IMR-90 (cell line): ENCODE measurements at regions not wholly inside any gene's neighbourhood (a gene's known extent, or its start where the extent isn't known, plus 50 kb on each side); places are given as distances from the start of the nearest gene placed in this dataset.

Source experiments
- ATAC-seq: fragments of 200-7000 bp; cut with Tn5 transposase; 2 replicates; pipeline ENCODE4 v1.9.1; 2020; ENCODE audit warnings: low read depth, mild to moderate bottlenecking, moderate library complexity
- BruUV-seq: library from RNA; stranded (reverse); fragments of 400-500 nt; replicated peaks from 2 replicates; lab custom pipeline; 2021; lab: Mats Ljungman, UMichigan
- CTCF ChIA-PET: fragments of 300-600 bp; formaldehyde crosslinking; extraction: SDS; loops from one replicate; lab custom pipeline; 2021; ENCODE audit warnings: antibody characterized with exemption; lab: Yijun Ruan, JAX
- POLR2A ChIA-PET: fragments of 300-600 bp; sonication (Branson Sonifier 250); formaldehyde crosslinking; loops from one replicate; lab custom pipeline; 2022; ENCODE audit warnings: antibody characterized with exemption; ENCODE audit not compliant: unreplicated experiment; lab: Charles Lee
- DNase-seq: peaks from one replicate; pipeline ENCODE4 v3.0.0; 2013
- H2AFZ ChIP-seq: replicated peaks from 2 replicates; pipeline ENCODE3; 2013; ENCODE audit warnings: low read length, mild to moderate bottlenecking; ENCODE audit not compliant: poor library complexity
- H2AK5ac ChIP-seq: 2 replicates; pipeline ENCODE4 v1.6.1; 2013; ENCODE audit warnings: low read depth, low read length, inconsistent platforms
- H2AK9ac ChIP-seq: replicated peaks from 2 replicates; pipeline ENCODE3; 2013; ENCODE audit warnings: mild to moderate bottlenecking, low read depth, low read length, moderate library complexity; ENCODE audit not compliant: poor library complexity
- H2BK120ac ChIP-seq: 2 replicates; pipeline ENCODE4 v1.6.1; 2013; ENCODE audit warnings: low read depth, low read length, inconsistent platforms
- H2BK15ac ChIP-seq: 3 replicates; pipeline ENCODE4 v1.6.1; 2013; ENCODE audit warnings: low read depth, low read length, inconsistent platforms
- H2BK20ac ChIP-seq: 2 replicates; pipeline ENCODE4 v1.6.1; 2013; ENCODE audit warnings: low read depth, mild to moderate bottlenecking, inconsistent platforms, low read length, moderate library complexity
- H2BK5ac ChIP-seq: 2 replicates; pipeline ENCODE4 v1.6.1; 2013; ENCODE audit warnings: mild to moderate bottlenecking, low read depth, low read length, inconsistent platforms; ENCODE audit not compliant: poor library complexity, severe bottlenecking
- H3K14ac ChIP-seq: replicated peaks from 2 replicates; pipeline ENCODE4 v1.6.1; 2013; ENCODE audit warnings: low read depth, low read length, inconsistent platforms
- H3K18ac ChIP-seq: 2 replicates; pipeline ENCODE4 v1.6.1; 2013; ENCODE audit warnings: low read depth, low read length, control low read depth
- H3K23ac ChIP-seq: 2 replicates; pipeline ENCODE4 v1.6.1; 2013; ENCODE audit warnings: low read depth, low read length, inconsistent platforms
- H3K27ac ChIP-seq: 2 replicates; pipeline ENCODE4 v1.5.1; 2013; ENCODE audit warnings: mild to moderate bottlenecking, control low read depth, low read length; ENCODE audit not compliant: insufficient read depth
- H3K27me3 ChIP-seq: 2 replicates; pipeline ENCODE4 v1.6.1; 2013; ENCODE audit warnings: low read length; ENCODE audit not compliant: control insufficient read depth, insufficient read depth
- H3K36me3 ChIP-seq: 2 replicates; pipeline ENCODE4 v1.6.1; 2013; ENCODE audit warnings: low read length, mixed read lengths; ENCODE audit not compliant: control insufficient read depth, insufficient read depth
- H3K4ac ChIP-seq: 2 replicates; pipeline ENCODE4 v1.6.1; 2013; ENCODE audit warnings: low read depth, low read length, inconsistent platforms
- H3K4me1 ChIP-seq: 2 replicates; pipeline ENCODE4 v1.6.1; 2013; ENCODE audit warnings: low read length, mixed read lengths; ENCODE audit not compliant: control insufficient read depth, insufficient read depth
- H3K4me2 ChIP-seq: 2 replicates; pipeline ENCODE4 v1.6.1; 2013; ENCODE audit warnings: low read depth, mild to moderate bottlenecking, control low read depth, low read length, moderate library complexity
- H3K4me3 ChIP-seq: 2 replicates; pipeline ENCODE4 v1.5.1; 2013; ENCODE audit warnings: low read depth, mild to moderate bottlenecking, control low read depth, low read length, moderate library complexity; ENCODE audit not compliant: insufficient read depth
- H3K56ac ChIP-seq: 2 replicates; pipeline ENCODE4 v1.6.1; 2013; ENCODE audit warnings: low read length, inconsistent platforms; ENCODE audit not compliant: insufficient read depth; ENCODE audit errors: extremely low read depth
- H3K79me1 ChIP-seq, 2 experiments: 2 replicates each; pipeline ENCODE4 v1.6.1; 2013; ENCODE audit warnings: low read length in 2 of 2, inconsistent platforms in 1 of 2, low read depth in 1 of 2
- H3K9ac ChIP-seq: 2 replicates; pipeline ENCODE4 v1.6.1; 2013; ENCODE audit warnings: low read depth, low read length, control low read depth
- H3K9me1 ChIP-seq: 2 replicates; pipeline ENCODE4 v1.6.1; 2013; ENCODE audit warnings: low read length, inconsistent platforms; ENCODE audit not compliant: insufficient read depth
- H3K9me3 ChIP-seq: 2 replicates; pipeline ENCODE4 v1.6.1; 2013; ENCODE audit warnings: low read length; ENCODE audit not compliant: control insufficient read depth, insufficient read depth
- H4K20me1 ChIP-seq: 2 replicates; pipeline ENCODE4 v1.6.1; 2013; ENCODE audit warnings: low read length, inconsistent platforms; ENCODE audit not compliant: insufficient read depth
- H4K5ac ChIP-seq: 2 replicates; pipeline ENCODE4 v1.6.1; 2013; ENCODE audit warnings: mild to moderate bottlenecking, low read depth, low read length, control low read depth
- H4K8ac ChIP-seq, 2 experiments: 2 replicates each; pipeline ENCODE4 v1.6.1; 2013; ENCODE audit warnings: low read depth in 2 of 2, low read length in 2 of 2, control low read depth in 1 of 2, inconsistent platforms in 1 of 2
- H4K91ac ChIP-seq: 2 replicates; pipeline ENCODE4 v1.6.1; 2013; ENCODE audit warnings: low read depth, low read length, inconsistent platforms; ENCODE audit not compliant: insufficient read depth
- CEBPB ChIP-seq: IDR thresholded peaks from 2 replicates; pipeline ENCODE4 v1.6.1; 2012; ENCODE audit warnings: low read depth, low read length, improper control_type of control experiment
- CTCF ChIP-seq: conservative IDR thresholded peaks from 2 replicates; pipeline ENCODE4 v1.5.1; 2012; ENCODE audit warnings: mild to moderate bottlenecking, low read depth, low read length, improper control_type of control experiment
- MXI1 ChIP-seq: IDR thresholded peaks from 2 replicates; pipeline ENCODE4 v1.6.1; 2012; ENCODE audit warnings: low read depth, mild to moderate bottlenecking, low read length, moderate library complexity, borderline replicate concordance
- SMC3 ChIP-seq: fragments of 150-350 bp; IDR thresholded peaks from 2 replicates; pipeline ENCODE4 v1.6.1; 2016; ENCODE audit warnings: low read depth, mild to moderate bottlenecking, antibody characterized with exemption, low read length, moderate library complexity
- WGBS, 2 experiments: methylation state at CpG; one replicate each; pipeline versions ENCODE4 v1.1.5 to v1.1.7; 2013; ENCODE audit warnings: missing lambda C conversion rate in 2 of 2; ENCODE audit not compliant: insufficient read length in 1 of 2; ENCODE audit errors: extremely low coverage in 2 of 2; 5-methylcytosine and 5-hydroxymethylcytosine counted together
- dilution Hi-C: fragments of 300-500 bp; cut with HindIII; formaldehyde crosslinking; loops from one replicate; pipeline ENCODE4 v1.14.3; 2018; ENCODE audit warnings: low sequenced_read_pairs; ENCODE audit not compliant: unreplicated experiment
- in situ Hi-C: fragments of 300-500 bp; cut with MboI; formaldehyde crosslinking; loops from 3 replicates; pipeline ENCODE4 v1.14.3; 2019; ENCODE audit warnings: low sequenced_read_pairs, inconsistent platforms, mixed read lengths
- intact Hi-C: fragments of 100-400 bp; cut with micrococcal nuclease; formaldehyde crosslinking; loops from 2 replicates; pipeline ENCODE4 v1.10.0; 2022

GRCh38 chr6:145502416-145502815 lies 232.9 kb downstream of the EPM2A start:
- Histone ChIP-seq H2AFZ (no peak overlapping the region), H3K56ac (no peak overlapping the region), H3K27ac (no peak overlapping the region), H3K23ac (no peak overlapping the region), H3K9ac (no peak overlapping the region), H3K27me3 (no peaks in the 10 kb centered on the region), H2AK5ac (no peak overlapping the region), H3K79me1 (no peaks in the 10 kb centered on the region), H3K36me3 (no peaks in the 10 kb centered on the region), H3K4me3 (no peak overlapping the region), H2BK5ac (no peak overlapping the region), H4K20me1 (no peaks in the 10 kb centered on the region), H4K8ac (no peak overlapping the region), H3K4me1 (no peaks in the 10 kb centered on the region), H2BK15ac (no peak overlapping the region), H3K9me3 (no peaks in the 10 kb centered on the region), H2AK9ac (no peak overlapping the region), H3K18ac (no peak overlapping the region), H2BK120ac (no peak overlapping the region), H3K4me2 (no peak overlapping the region), H3K9me1 (no peaks in the 10 kb centered on the region), H2BK20ac (no peak overlapping the region), H4K91ac (no peak overlapping the region), H3K14ac (no peak overlapping the region), H3K4ac (no peak overlapping the region), H4K5ac (no peak overlapping the region)
- CTCF ChIA-PET = no interaction called here
- POLR2A ChIA-PET = no interaction called here
- no TSS peak for BruUV-seq
- TF ChIP-seq CEBPB (no peak), CTCF (no peak), MXI1 (no peak), SMC3 (no peak)
- in situ Hi-C loops = no loop called here
- WGBS, 2 experiments = no CpG with 5 or more reads among the region's 1 CpG
- ATAC-seq (no peak), DNase-seq (no peak)
- intact Hi-C loops = no loop called here
- dilution Hi-C loops = no loop called here
